GM23338 (cell line): ENCODE measurements at regions not wholly inside any gene's neighbourhood (a gene's known extent, or its start where the extent isn't known, plus 50 kb on each side); places are given as distances from the start of the nearest gene placed in this dataset.

Experiments
- ATAC-seq: fragments of 200-7000 bp; cut with Tn5 transposase; 3 replicates; pipeline ENCODE4 v1.9.1; 2020
- DNase-seq: peaks from one replicate; pipeline ENCODE4 v3.0.0-alpha.2; 2015; ENCODE audit warnings: low spot score
- H2AFZ ChIP-seq: fragments of 200-600 bp; sonication (generic); 2 replicates; pipeline ENCODE4 v1.8.0; 2016; ENCODE audit warnings: antibody characterized with exemption, mild to moderate bottlenecking, moderate library complexity
- H3F3A ChIP-seq: fragments of 200-600 bp; sonication (generic); replicated peaks from 2 replicates; pipeline ENCODE4 v1.8.0; 2017; ENCODE audit warnings: antibody characterized with exemption, mixed run types, low read depth
- H3K27ac ChIP-seq: fragments of 200-600 bp; sonication (generic); 2 replicates; pipeline ENCODE4 v1.6.1; 2016; ENCODE audit warnings: low read depth
- H3K27me3 ChIP-seq: fragments of 200-600 bp; sonication (generic); 2 replicates; pipeline ENCODE4 v1.8.0; 2016; ENCODE audit warnings: mild to moderate bottlenecking, mixed run types, moderate library complexity; ENCODE audit not compliant: insufficient read depth
- H3K36me3 ChIP-seq: fragments of 200-600 bp; sonication (generic); 2 replicates; pipeline ENCODE4 v1.8.0; 2016; ENCODE audit warnings: mild to moderate bottlenecking; ENCODE audit not compliant: insufficient read depth
- H3K4me1 ChIP-seq: fragments of 200-600 bp; sonication (generic); 2 replicates; pipeline ENCODE4 v1.8.0; 2016; ENCODE audit warnings: mild to moderate bottlenecking, moderate library complexity; ENCODE audit not compliant: insufficient read depth
- H3K4me2 ChIP-seq: fragments of 200-600 bp; sonication (generic); 2 replicates; pipeline ENCODE4 v1.7.1; 2017; ENCODE audit warnings: mixed run types
- H3K4me3 ChIP-seq: fragments of 200-600 bp; sonication (generic); 2 replicates; pipeline ENCODE4 v1.6.1; 2016; ENCODE audit warnings: mixed run types
- H3K79me2 ChIP-seq: fragments of 200-600 bp; sonication (generic); replicated peaks from 2 replicates; pipeline ENCODE4 v1.8.0; 2017; ENCODE audit warnings: mild to moderate bottlenecking; ENCODE audit not compliant: insufficient read depth
- H3K9me2 ChIP-seq: fragments of 200-600 bp; sonication (generic); 2 replicates; pipeline ENCODE4 v1.8.0; 2017; ENCODE audit not compliant: insufficient read depth
- H4K20me1 ChIP-seq: fragments of 200-600 bp; sonication (generic); replicated peaks from 2 replicates; pipeline ENCODE4 v1.8.0; 2017; ENCODE audit warnings: mild to moderate bottlenecking; ENCODE audit not compliant: insufficient read depth
- H3K27ac Mint-ChIP-seq: 2 replicates; pipeline ENCODE4 v1.8.0; 2020; ENCODE audit warnings: inconsistent platforms, mild to moderate bottlenecking, moderate library complexity, mixed read lengths
- H3K27me3 Mint-ChIP-seq: 3 replicates; pipeline ENCODE4 v1.8.0; 2022; ENCODE audit warnings: low read depth, mild to moderate bottlenecking, moderate library complexity, mixed read lengths, inconsistent platforms; ENCODE audit not compliant: insufficient read depth, poor library complexity
- H3K36me3 Mint-ChIP-seq: 3 replicates; pipeline ENCODE4 v1.8.0; 2021; ENCODE audit warnings: low read depth, mild to moderate bottlenecking, inconsistent platforms, moderate library complexity, mixed read lengths
- H3K4me1 Mint-ChIP-seq: 3 replicates; pipeline ENCODE4 v1.8.0; 2020; ENCODE audit warnings: mild to moderate bottlenecking, inconsistent platforms, mixed read lengths
- H3K4me3 Mint-ChIP-seq: 3 replicates; pipeline ENCODE4 v1.8.0; 2021; ENCODE audit warnings: moderate library complexity, mild to moderate bottlenecking, inconsistent platforms, mixed read lengths
- H3K9me3 Mint-ChIP-seq: 3 replicates; pipeline ENCODE4 v1.8.0; 2020; ENCODE audit warnings: moderate library complexity, mild to moderate bottlenecking, inconsistent platforms, mixed read lengths
- CREB1 ChIP-seq: fragments of 250-450 bp; sonication (Bioruptor Pico); IDR thresholded peaks from 2 replicates; pipeline ENCODE4 v1.5.0; 2020; ENCODE audit warnings: low read depth, mild to moderate bottlenecking, moderate library complexity
- CTCF ChIP-seq, 2 experiments: fragments of 200-600 bp in 1 of 2; sonication (generic) in 1 of 2; conservative IDR thresholded peaks; 2 replicates each; pipeline versions ENCODE4 v1.5.1 to v1.6.1; 2016 to 2017; ENCODE audit warnings: antibody characterized with exemption in 2 of 2, low read depth in 2 of 2, mild to moderate bottlenecking in 2 of 2, moderate library complexity in 1 of 2
- ETS1 ChIP-seq: IDR thresholded peaks from 2 replicates; pipeline ENCODE4 v1.6.1; 2016; ENCODE audit warnings: antibody characterized with exemption
- EZH2 ChIP-seq: fragments of 200-600 bp; sonication (generic); IDR thresholded peaks from one replicate; pipeline ENCODE4 v1.8.0; 2017; ENCODE audit warnings: antibody characterized with exemption, mild to moderate bottlenecking, low read depth; ENCODE audit not compliant: unreplicated experiment
- EZH2phosphoT487 ChIP-seq: fragments of 200-600 bp; sonication (generic); IDR thresholded peaks from one replicate; pipeline ENCODE4 v1.8.1; 2018; ENCODE audit warnings: antibody characterized with exemption; ENCODE audit not compliant: unreplicated experiment
- JUNB ChIP-seq: IDR thresholded peaks from one replicate; pipeline ENCODE4 v1.6.1; 2016; ENCODE audit warnings: antibody characterized with exemption; ENCODE audit not compliant: unreplicated experiment
- NANOG ChIP-seq: IDR thresholded peaks from 2 replicates; pipeline ENCODE4 v1.6.1; 2016; ENCODE audit warnings: antibody characterized with exemption, borderline replicate concordance
- POLR2AphosphoS5 ChIP-seq: IDR thresholded peaks from 2 replicates; pipeline ENCODE4 v1.6.1; 2016; ENCODE audit warnings: antibody characterized with exemption, low read depth
- REST ChIP-seq: IDR thresholded peaks from one replicate; pipeline ENCODE4 v1.6.1; 2018; ENCODE audit warnings: antibody characterized with exemption; ENCODE audit not compliant: unreplicated experiment
- STAT1 ChIP-seq: IDR thresholded peaks from one replicate; pipeline ENCODE4 v1.6.1; 2016; ENCODE audit warnings: antibody characterized with exemption; ENCODE audit not compliant: unreplicated experiment
- ZNF114 ChIP-seq: fragments of 250-450 bp; sonication (Bioruptor Pico); IDR thresholded peaks from 2 replicates; pipeline ENCODE4 v1.5.0; 2020; ENCODE audit warnings: mild to moderate bottlenecking, moderate library complexity
- ZNF331 ChIP-seq: fragments of 250-450 bp; sonication (Bioruptor Pico); IDR thresholded peaks from 2 replicates; pipeline ENCODE4 v1.5.0; 2020; ENCODE audit warnings: low read depth, mild to moderate bottlenecking, moderate library complexity

GRCh38 chr18:28804512-28805202 lies 627.7 kb upstream of the CDH2 start (continued):
- TF ChIP-seq NANOG (no peak), EZH2phosphoT487 (no peak), CREB1 (CRISPR knock-in tag) (no peak), JUNB (no peak), EZH2 (no peak), ZNF331 (CRISPR knock-in tag) (no peak), REST (no peak)

GRCh38 chr18:28802546-28802945 lies 625.6 kb upstream of the CDH2 start:
- no peak overlapping the region for H3K27ac Mint-ChIP-seq
- no peak overlapping the region for H3K4me2 ChIP-seq

More at GRCh38 chr18:28802546-28802945, 625.6 kb upstream of the CDH2 start:
- Mint-ChIP-seq H3K4me3 (no peak overlapping the region), H3K27me3 (no peaks in the 10 kb centered on the region), H3K4me1 (peaks cover 8% of the 10 kb centered on the region; the same call in 2 of the 3 replicates), H3K9me3 (no peaks in the 10 kb centered on the region), H3K36me3 (no peaks in the 10 kb centered on the region)
- DNase-seq, result no peak
- Histone ChIP-seq H3K4me1 (0 out of 2 replicates have a peak, but pooled peaks cover 7% of the 10 kb centered on the region), H2AFZ (no peak overlapping the region), H4K20me1 (no peaks in the 10 kb centered on the region), H3K27me3 (no peaks in the 10 kb centered on the region), H3K36me3 (no peaks in the 10 kb centered on the region), H3K9me2 (no peaks in the 10 kb centered on the region), H3F3A (no peaks in the 10 kb centered on the region), H3K27ac (no peak overlapping the region), H3K79me2 (no peaks in the 10 kb centered on the region), H3K4me3 (no peak overlapping the region)
- TF ChIP-seq ZNF114 (CRISPR knock-in tag), result no peak
- no peak for TF ChIP-seq STAT1
- no peak for TF ChIP-seq NANOG
- no peak for TF ChIP-seq CREB1 (CRISPR knock-in tag)
- no peak for TF ChIP-seq ETS1
- no peak for TF ChIP-seq EZH2
- TF ChIP-seq ZNF331 (CRISPR knock-in tag), result no peak
- no peak for TF ChIP-seq REST
- no peak for TF ChIP-seq POLR2AphosphoS5
- no peak for TF ChIP-seq CTCF (conservative IDR thresholded peaks at IDR 0.05; ENCODE audit: low read depth in 2 of 2)
- ATAC-seq, result no peak
